ENCODE measurements at regions not wholly inside any gene's neighbourhood (a gene's known extent, or its start where the extent isn't known, plus 50 kb on each side); places are given as distances from the start of the nearest gene placed in this dataset.

DNA sequence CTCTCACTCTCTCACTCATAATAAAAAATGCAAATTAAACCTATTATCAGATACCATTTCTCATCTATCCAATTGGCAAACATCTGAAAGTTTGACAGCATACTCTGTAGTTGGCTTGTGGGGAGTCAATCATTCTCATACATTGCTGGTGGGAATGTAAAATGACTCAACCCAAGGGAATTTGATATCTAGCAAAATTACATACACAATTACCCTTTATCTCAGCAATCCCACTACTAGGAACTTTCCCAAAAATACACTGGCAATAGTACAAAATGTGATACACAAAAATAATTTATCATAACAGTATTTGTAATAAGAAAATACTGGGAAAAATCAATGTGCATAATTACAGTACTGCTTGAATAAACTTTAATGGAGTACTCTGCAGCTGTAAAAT is 731.3 kb downstream of the DTWD2 start:
- no peak for DNase-seq

DNA sequence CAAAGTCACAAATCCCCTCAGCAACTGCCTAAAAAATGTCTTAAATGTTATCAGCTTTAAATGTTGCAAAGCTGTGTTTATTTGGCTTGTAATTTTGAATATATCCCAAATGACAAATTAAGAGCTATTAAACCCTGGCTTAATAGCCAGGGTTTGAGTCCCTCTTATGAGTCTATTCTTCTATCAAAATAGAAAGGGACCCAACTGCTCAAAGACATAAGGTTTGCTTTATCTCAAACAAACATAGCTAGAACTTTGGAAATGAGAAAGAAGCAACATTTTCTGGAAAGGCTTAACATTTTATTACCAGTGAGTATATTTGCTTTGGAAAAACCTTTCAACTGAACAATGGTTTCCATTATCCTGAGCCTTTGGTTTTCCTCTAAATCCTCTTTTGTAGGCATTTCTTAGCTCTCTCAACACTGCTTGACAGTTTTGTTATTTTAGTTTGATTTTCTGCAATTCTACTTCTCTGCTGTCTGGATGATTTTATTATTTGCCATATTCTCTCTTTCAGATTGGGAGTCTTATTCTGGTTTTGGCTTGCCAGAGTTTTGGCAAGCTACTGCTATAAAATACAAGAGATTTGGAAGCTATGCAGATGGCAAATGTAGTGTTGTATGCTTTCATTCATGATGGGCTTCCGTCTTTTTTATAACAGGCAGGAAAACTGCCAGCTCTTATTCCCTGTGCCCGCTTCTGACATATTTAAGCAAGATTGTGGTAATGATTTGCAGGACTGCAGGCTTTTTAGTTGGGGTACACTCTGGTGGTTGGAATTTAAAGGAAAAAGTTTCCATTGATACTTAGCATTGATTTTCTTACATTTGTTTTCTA is 734.9 kb downstream of the DTWD2 start:
- DNase-seq = no peak

DNA sequence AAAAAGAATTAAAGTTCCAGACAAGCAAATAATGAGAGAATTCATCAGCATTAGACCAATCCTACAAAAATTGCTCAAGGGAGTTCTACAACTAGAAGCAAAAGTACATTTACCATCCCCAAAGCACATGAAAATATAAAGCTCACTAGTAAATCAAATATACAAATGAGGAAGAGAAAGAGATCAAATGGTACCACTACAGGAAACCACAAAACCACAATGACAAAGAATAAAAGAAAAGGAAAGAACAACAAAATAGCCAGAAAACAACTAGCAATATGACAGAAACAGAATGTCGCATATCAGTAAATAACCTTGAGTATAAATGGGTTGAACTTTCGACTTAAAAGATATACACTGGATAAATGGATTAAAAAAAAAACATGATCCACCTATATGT is 739.0 kb downstream of the DTWD2 start:
- no peak for DNase-seq

DNA sequence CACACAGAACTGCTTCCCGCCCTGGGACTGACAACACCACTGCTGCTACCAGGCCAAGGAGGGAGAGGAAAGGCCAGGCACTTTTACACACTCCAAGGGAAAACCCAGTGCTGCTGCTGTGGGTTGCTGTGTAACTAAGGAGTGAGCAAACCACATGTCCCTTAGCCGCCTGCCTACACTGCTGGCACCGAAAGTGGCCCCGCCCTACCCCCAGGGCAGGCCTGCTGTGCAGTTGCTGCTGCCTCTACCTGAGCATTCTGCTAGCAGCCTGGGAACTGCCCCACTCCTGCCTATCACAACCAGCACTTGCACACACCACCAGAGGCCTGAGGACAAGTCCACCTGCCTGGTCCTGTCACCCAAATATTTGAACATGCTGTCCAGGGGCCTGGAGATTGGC is 740.9 kb downstream of the DTWD2 start:
- DNase-seq = no peak

DNA sequence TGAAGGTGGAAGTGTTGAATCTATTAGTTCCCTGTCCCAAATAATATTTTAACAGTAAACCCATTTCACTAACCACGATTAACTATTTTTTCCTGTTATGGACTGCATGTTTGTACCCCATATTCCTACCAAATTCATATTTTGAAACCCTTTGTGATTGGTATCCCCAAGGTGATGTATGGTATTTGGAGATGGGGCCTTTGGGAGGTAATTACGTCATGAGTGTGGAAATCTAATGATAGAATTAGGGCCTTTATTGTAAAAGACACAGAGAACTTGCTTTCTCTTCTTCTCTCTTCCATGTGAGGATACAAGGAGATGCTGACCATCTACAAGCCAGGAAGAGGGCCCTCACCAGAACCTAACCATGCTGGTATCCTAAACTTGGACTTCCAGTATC is 744.7 kb downstream of the DTWD2 start:
- no peak for DNase-seq

DNA sequence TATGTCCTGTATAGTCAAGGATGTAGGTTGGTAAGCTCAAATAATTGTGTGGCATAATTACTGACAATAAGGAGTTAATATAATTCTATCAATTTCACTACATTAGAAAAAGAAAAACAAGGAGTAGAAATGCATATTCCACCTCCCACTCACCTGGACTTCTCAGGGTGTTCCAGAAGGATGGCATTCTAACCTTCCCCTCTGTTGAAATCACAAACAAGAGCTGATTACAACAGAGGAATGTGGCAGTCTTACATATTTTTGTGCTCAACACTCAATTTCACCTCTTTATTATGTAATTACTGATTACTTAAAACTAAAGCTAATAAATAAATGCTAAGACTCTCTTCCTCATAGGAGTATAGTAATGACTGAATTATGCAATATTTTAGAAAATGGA is 745.3 kb downstream of the DTWD2 start:
- no peak for DNase-seq

DNA sequence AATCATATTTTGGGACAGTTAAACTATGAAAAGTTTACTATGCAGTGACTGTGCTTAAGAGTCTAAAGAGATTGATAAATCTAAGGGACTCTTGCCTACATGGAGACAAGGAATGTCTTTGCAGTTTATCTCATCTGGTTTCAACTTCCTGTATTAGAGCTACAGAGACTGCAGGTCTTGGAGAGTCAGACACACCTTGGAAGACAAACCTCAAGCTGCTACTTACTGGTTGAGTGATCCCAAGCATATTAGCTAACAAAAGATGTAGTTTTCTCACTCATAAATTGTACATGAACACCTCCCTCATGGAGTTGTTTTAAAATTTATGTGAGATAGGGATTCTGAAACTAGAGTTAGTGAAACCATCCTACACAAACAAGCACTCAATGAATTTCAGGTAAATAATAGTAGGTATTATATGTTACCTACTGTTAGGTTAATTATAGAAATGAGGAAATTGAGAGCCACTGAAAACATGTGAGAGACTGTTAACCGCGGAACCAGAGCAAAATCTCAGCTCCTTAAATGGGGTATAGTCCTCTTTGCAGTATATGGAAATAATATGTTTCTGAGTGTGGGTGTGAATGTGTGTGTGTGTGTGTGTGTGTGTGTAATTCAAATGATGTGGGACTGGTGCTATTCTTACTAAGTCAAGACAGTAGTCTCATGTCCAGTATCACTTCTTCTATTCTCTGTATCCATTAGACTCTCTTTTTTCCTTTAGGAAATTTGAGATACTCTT is 752.1 kb downstream of the DTWD2 start:
- no peak for DNase-seq

DNA sequence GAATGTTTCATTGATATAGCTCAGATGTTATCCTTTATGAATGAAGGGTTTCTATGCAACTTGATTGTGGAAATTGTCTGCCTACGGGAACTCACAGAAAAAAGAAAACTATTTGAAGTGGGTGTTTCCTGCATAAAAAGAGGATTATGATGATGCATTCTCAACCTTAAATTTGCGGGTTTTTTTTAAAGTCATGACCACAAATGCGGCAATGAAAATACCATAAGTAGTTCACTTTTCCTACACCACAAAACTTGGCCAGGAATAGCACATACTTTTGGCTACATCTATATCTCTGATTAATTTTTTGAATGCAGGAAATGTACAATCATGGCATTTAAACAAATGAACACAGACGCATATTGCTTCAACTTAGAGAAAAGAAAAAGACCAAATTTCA is 754.7 kb downstream of the DTWD2 start:
- DNase-seq = no peak

DNA sequence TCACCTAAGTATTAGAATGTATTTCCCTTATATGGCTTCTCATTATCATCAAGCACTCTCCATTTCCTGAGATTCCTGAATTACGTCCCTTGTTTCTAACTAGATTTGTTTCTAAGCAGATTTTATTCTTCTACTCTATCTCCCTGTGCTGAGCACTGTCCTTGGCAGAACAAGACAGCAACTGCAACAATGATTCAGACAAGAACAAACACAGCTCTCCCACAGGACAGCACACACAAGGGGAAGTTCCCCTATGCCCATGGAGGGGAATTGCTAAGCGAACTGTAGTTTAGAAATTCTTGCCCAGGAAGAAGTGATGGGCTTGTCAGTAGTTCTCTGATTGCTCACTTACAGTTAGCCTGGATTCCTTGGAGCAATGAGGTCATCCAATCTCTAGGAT is 759.9 kb downstream of the DTWD2 start:
- no peak for DNase-seq

DNA sequence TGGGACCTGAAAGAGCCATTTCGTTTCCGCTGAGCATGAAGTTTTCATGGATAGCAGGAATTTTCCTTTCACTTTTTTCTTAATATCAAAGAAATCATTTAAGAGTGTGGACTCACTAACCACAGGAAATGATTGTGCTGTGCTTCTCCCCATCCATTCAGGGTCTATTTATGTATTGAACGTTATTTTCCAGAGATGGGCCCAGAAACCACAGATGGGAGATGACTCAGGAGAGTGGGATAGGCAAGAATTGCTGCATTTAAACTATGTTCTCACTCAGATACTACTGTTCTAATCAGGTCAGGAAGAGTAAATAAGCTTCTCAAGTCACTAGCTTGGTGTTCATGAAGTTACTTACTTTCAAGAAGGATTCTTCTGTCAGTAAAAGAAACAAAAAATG is 763.8 kb downstream of the DTWD2 start:
- DNase-seq = no peak

DNA sequence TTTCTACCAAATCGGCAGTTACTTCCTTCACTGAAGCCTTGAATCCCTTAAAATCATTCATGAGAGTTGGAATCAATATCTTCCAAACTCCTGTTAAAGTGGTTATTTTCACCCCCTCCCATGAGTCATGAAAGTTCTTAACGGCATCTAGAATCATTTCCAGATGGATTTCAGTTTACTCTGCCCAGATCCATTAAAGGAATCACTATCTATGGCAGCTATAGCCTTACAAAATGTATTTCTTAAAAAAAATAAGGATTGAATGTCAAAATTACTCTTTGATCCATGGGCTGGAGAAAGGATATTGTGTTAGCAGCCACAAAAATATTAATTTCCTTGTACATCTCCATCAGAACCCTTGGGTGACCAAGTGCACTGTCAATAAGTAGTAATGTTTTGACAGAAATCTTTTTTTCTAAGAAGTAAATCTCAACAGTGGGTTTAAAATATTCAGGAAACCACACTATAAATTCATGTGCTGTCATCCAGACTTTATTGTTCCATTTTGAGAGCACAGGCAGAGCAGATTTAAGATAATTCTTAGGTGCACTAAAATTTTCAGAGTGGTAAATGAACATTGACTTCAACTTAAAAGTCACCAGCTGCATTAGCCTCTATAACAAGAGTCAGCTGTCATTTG is 767.7 kb downstream of the DTWD2 start:
- DNase-seq = no peak

DNA sequence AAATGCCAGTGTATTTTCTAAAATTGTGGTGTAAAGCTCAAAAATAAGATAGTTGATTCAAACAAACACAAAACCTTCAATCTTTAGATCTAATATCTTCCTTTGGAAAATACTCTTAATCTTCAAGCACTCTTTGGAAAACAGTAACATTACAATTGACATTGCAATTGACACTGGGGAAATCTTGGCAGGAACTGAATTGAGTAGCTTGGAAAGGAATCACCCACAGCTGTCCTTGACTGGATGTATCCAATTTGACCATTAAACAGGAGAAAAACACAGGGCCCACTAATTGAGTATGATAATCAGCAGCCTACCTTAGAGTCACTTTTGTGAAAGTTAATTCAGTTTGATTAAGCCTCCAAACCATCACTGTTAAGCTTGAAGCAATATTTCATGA is 776.7 kb downstream of the DTWD2 start:
- DNase-seq = no peak

DNA sequence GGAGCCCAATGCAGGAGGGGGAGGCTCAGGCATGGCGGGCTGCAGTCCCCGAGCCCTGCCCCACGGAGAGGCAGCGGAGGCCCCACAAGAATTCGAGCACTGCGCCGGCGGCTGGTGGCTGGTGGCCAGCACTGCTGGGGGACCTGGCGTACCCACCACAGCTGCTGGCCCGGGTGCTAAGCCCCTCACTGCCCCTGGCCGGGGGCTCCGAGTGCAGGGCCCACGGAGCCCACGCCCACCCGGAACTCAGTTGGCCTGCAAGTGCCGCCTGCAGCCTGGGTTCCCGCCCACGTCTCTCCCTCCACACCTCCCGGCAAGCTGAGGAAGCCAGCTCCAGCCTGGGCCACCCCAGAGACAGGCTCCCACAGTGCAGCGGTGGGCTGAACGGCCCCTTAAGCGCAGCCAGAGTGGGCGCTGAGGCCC is 780.3 kb downstream of the DTWD2 start:
- DNase-seq = no peak

DNA sequence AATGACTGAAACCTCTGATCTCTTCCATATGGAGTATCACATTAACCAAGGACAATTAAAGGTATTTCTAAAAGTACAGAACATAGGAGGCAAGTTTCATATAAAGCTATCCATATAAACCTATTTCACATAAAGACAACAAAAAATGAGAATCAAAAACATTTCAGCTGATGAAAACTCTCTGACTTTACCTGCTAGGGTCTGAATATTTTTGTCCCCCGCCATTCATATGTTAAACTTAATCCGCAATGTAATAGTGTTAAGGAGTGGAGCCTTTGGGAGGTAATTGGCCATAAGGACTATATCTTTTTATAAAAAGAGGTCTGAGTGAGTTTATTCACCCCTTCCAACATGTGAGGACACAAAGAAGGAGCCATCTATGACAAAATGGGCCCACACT is 788.5 kb downstream of the DTWD2 start:
- no peak for DNase-seq

DNA sequence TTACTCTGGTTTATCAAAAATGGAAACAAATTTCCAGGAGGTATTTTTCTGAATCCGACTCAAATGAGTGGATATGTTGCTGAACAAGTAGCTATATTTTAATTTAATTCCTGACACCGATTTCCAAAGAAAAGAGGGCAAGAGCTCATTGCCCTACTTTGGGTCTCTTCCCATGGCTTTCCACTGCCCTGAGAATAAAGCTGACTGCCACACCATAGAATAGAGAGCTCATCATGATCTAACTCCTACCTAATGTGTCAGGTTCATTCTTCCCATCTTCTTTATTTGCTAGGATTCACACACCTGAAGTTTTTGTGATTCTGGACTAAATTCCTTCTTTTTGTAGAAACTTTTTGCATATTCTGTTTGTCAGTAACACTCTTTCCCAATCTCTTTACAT is 792.1 kb downstream of the DTWD2 start:
- no peak for DNase-seq

DNA sequence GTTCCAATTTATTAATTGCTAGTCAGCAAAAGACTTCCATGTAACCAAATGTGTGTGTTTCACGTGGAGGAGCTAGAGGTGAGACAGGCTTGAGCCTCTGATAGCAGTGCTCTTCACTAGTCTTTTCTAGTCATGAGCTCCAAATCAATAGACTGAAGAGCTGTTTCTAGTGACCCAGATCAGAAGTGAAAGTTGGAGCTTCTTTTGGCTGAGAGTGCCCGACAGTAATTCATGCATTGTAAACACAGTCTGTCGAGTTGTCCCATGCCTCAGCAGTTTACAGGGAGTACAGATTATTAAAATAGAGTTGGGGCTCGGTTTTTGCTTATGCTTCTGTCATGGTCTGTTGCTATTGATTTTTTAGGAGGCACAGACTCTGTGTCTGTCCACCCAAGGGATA is 793.1 kb downstream of the DTWD2 start:
- DNase-seq = no peak

DNA sequence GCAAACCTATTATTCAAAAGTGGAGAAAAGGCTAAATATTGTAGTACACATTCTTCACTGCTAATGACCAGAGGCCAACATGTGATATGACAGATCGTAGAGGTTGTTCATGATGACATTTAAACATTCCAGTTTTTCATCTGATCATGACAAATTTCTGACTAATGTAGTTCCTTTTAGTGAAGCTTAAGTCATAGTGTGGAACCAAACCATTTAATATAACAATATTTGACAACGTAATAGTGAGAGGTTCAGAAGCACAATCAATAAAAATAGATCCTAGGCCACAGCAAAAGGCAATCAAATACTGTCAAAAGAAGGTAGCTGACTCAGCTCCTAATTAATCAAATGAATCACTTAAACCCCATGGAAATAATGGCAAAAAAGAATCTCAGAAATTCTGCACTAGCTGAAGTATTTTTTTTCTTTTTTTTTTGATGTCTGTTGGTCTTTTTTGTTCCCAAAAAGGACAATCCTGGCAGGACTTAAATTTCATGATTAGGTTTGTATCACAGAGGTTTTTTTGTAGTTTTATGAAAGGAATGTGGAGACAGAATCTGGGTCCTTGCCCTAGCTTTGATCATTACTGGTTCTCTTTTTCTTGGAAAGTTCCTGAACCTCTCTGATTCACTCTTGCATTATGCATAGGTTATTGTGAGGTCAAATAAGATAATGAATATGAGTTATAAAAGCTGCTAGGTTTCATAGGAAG is 795.0 kb downstream of the DTWD2 start:
- no peak for DNase-seq

DNA sequence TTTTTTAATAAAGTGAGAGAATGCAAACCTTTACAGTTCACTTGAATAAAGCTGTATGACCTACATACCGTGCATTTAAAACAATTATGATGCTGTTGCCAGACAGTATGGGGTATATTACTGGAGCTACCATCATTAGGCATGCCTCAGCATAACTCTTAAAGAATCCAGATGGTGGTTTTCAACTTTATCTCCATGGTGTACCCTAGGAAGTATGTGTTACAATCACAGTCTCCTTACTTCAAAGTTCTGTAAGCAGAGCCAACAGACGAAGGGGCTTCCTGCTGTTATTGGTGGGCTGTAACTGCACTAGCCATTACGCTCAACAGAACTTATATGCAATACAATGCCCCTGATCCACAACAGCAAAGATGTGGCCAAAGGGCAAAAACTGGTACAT is 803.3 kb downstream of the DTWD2 start:
- no peak for DNase-seq

DNA sequence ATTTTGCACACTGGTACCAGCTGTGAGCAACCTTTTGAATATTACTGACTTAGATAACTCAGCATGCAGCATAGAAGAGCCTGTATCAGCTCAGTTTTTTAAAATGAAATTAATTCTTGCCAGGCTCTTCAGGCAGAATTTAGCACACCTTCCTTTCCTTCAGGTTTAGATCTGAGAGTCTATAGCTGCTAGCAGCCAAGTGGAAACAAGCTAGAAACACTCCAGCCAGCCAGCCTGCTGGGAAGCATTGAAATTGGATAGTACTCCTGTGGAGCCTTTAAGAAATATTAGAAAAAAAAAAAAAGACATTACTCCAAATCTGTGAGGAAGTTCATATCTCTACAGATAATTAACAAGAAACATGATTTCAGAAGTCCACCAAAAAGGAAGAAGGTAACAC is 812.2 kb downstream of the DTWD2 start:
- no peak for DNase-seq

DNA sequence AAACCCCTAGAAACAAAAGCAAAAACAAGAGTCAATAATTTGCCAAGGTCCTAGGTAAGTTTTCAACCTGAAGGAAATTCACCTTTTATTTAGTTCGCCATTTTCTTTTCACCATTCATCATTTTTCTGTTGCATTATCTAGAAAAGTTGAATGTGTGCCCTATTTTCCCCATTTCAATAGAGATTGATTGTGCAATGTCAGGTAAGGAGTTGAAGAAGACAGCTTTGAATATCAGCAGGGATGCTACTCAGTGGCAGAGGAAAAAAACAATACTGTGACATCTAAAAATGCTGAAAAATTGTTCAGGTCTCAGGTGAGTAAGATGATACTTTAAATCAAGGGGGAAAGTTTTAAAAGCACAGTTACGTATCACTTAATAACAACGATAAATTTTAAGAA is 813.7 kb downstream of the DTWD2 start:
- DNase-seq = no peak

DNA sequence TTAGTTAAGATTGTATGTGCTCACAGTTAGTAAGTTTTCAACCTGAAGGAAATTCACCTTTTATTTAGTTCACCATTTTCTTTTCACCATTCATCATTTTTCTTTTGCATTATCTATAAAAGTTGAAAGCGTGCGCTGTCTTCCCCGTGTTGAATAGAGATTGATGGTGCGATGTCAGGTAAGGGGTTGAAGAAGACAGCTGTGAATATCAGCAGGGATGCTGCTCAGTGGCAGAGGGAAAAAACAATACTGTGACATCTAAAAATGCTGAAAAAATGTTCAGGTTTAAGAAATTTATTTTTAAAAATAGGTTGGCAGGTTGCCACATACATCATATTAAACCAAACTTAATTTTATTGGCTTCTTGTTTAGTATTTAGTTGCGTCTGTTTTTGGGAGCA is 815.0 kb downstream of the DTWD2 start:
- no peak for DNase-seq

DNA sequence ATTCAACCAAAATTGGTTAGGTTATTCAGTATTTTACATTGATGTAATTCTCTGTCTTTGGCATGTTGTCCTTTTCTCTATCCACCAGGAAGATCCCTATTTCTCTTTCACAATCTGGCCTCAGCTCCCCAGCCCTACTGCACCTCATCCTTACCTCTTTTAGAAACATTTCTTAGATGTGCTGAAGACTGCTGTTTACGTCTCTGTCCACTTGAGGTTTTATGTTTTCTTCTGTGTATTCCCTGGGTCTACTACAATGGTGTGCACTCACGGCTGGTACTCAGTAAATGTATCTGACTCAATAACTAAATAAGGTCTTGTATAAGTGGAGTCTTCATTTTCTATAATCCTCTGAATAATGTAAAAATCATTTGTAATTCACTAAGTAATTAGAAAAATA is 822.7 kb downstream of the DTWD2 start:
- DNase-seq = no peak

DNA sequence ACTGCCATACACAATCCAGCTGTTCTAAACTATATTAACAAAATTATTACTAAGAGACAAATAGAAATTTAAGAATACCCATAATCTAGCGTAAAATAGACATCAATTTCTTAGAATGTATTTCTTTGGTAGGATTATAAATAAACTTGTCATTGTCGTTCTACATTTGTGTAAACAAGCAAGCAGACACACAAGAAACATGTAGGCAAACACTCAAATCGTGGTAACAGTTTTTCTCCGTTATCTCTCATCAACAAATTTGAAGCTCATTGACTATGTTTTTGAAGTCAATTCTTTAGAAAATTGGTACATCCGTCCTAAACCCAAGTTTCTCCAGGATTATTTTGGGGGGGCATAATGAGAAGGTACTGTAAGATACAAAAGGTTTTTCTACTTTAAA is 832.2 kb downstream of the DTWD2 start:
- DNase-seq = no peak

DNA sequence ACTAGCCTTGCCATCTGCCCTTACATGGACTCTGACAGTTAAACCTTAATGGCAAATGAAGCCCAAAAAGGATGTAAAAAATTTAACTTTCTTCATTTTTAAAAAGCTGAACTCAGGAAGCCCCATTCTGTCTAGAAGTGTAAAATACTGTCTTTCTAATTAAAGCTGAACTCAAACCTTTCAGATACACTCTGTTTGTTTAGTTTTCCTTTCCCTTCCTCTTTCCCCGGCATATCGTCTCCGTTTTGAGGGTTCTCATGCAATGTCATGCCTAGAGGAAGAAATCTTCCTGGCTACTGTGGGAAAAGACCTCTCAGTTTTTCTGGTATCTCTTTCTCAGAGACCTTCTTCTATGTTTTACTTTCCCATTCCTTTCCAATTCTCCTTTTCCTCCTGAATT is 841.5 kb downstream of the DTWD2 start:
- no peak for DNase-seq
